NT2/D1 (cell line): ENCODE measurements at regions not wholly inside any gene's neighbourhood (a gene's known extent, or its start where the extent isn't known, plus 50 kb on each side); places are given as distances from the start of the nearest gene placed in this dataset.
"Not testable (repeated sequence)": the region's sequence is repeated elsewhere in the genome, so short reads cannot be mapped to it uniquely, and the experiment has no call there.

Experiments
- DNase-seq: peaks from one replicate; pipeline ENCODE4 v3.0.0-alpha.2; 2011; ENCODE audit warnings: low read depth, low spot score
- H3K27me3 ChIP-seq: 2 replicates; pipeline ENCODE4 v1.6.0; 2011; ENCODE audit warnings: mild to moderate bottlenecking; ENCODE audit not compliant: insufficient read length, insufficient read depth
- H3K36me3 ChIP-seq: 2 replicates; pipeline ENCODE4 v1.6.1; 2011; ENCODE audit warnings: mild to moderate bottlenecking, low read length, mixed read lengths; ENCODE audit not compliant: insufficient read depth, insufficient read length
- H3K4me1 ChIP-seq: 2 replicates; pipeline ENCODE4 v1.5.1; 2011; ENCODE audit not compliant: insufficient read depth, insufficient read length
- H3K4me3 ChIP-seq: 2 replicates; pipeline ENCODE4 v1.5.1; 2011; ENCODE audit warnings: low read depth; ENCODE audit not compliant: insufficient read length
- H3K9ac ChIP-seq: 2 replicates; pipeline ENCODE4 v1.6.0; 2011; ENCODE audit warnings: low read depth; ENCODE audit not compliant: insufficient read length
- H3K9me3 ChIP-seq: 2 replicates; pipeline ENCODE4 v1.5.1; 2011; ENCODE audit warnings: mild to moderate bottlenecking, low read length; ENCODE audit not compliant: insufficient read depth
- SUZ12 ChIP-seq: IDR thresholded peaks from 2 replicates; pipeline ENCODE4 v1.6.1; 2011; ENCODE audit not compliant: insufficient read length, insufficient read depth; ENCODE audit errors: extremely low read depth
- YY1 ChIP-seq: IDR thresholded peaks from 2 replicates; pipeline ENCODE4 v1.6.1; 2011; ENCODE audit not compliant: insufficient read length, insufficient read depth
- ZNF274 ChIP-seq: IDR thresholded peaks from 2 replicates; pipeline ENCODE4 v1.6.1; 2011; ENCODE audit warnings: mild to moderate bottlenecking, low read depth, low read length

- Histone ChIP-seq H3K4me1 (no peaks in the 10 kb centered on the region), H3K9ac (no peak overlapping the region), H3K9me3 (no peaks in the 10 kb centered on the region), H3K36me3 (no peaks in the 10 kb centered on the region), H3K27me3 (no peaks in the 10 kb centered on the region), H3K4me3 (no peak overlapping the region)
- no peak for DNase-seq
- TF ChIP-seq YY1 = no peak
- TF ChIP-seq SUZ12 = no peak
Measured at GRCh38 chr3:74921676-74922075, 307.2 kb upstream of the CNTN3 start.

DNA sequence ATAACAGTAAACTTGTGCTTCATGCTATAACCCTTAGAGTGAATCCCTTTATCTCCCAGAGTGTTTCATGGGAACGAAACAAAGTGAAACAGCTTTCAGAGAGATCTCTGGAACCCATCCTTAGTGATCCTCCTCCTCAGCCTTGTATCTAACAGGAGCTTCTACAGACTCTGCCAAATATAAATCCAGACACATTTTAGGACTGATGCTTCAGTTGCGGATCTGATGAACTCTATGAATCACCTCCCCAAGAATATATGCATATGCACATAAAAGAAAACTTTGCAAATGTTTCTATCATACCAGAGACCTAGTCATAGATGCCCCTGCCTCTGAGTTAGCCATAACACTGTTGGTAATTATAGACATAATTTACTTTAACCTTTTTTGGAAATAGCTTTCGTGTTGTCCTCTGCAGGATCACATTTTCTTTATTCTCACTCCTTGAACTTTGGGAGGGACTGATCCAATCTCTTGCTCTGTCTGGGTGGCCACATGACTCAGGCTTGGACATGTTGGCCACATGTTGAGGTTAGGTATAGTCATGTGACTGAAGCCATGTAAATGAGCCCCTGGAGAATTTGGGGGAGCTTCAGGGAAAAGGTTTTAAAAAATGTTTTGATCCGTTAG lies 306.4 kb upstream of the CNTN3 start:
- TF ChIP-seq YY1 = no peak
- TF ChIP-seq ZNF274 = no peak
- no peak for TF ChIP-seq SUZ12
- no peak for DNase-seq
- H3K4me1 ChIP-seq = no peaks in the 10 kb centered on the region
- H3K4me3 ChIP-seq = no peak overlapping the region
- H3K9ac ChIP-seq = no peak overlapping the region
- H3K36me3 ChIP-seq = no peaks in the 10 kb centered on the region
- H3K9me3 ChIP-seq = no peaks in the 10 kb centered on the region
- H3K27me3 ChIP-seq = no peaks in the 10 kb centered on the region

- DNase-seq = no peak
- no peaks in the 10 kb centered on the region for H3K27me3 ChIP-seq
- H3K4me1 ChIP-seq = no peaks in the 10 kb centered on the region
- H3K9me3 ChIP-seq = no peaks in the 10 kb centered on the region
- no peaks in the 10 kb centered on the region for H3K36me3 ChIP-seq
- no peak for TF ChIP-seq SUZ12
- TF ChIP-seq ZNF274 = no peak
- TF ChIP-seq YY1 = no peak
- H3K9ac ChIP-seq = no peak overlapping the region
- H3K4me3 ChIP-seq = no peak overlapping the region
Measured at GRCh38 chr3:74916696-74917095, 302.2 kb upstream of the CNTN3 start.

DNA sequence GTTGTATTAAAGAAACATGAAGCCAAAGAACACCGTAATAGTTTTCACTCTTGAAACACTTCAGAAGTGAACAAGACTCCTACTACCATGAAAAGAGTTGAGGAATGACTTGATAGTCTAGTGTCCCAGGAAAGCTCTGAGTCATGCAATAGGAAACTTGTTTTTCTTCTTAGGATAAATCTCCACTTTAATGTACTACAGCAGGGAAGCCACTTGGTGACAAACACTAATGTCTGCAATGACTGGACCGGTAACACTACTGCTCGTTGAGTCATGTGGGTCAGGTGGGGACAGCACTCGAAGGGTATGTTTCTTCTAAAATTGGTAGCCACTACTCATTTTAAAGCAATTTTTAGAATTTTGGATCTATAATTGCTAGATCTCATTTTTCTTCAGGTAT lies 291.7 kb upstream of the CNTN3 start:
- no peaks in the 10 kb centered on the region for H3K9me3 ChIP-seq
- no peak for DNase-seq
- TF ChIP-seq ZNF274 (no peak), YY1 (no peak), SUZ12 (no peak)
- no peaks in the 10 kb centered on the region for H3K4me1 ChIP-seq
- no peaks in the 10 kb centered on the region for H3K27me3 ChIP-seq
- H3K36me3 ChIP-seq = no peaks in the 10 kb centered on the region
- no peak overlapping the region for H3K4me3 ChIP-seq
- H3K9ac ChIP-seq = no peak overlapping the region

GRCh38 chr3:74905478-74905877 lies 291.0 kb upstream of the CNTN3 start:
- no peaks in the 10 kb centered on the region for H3K4me1 ChIP-seq
- TF ChIP-seq ZNF274 = no peak

DNA sequence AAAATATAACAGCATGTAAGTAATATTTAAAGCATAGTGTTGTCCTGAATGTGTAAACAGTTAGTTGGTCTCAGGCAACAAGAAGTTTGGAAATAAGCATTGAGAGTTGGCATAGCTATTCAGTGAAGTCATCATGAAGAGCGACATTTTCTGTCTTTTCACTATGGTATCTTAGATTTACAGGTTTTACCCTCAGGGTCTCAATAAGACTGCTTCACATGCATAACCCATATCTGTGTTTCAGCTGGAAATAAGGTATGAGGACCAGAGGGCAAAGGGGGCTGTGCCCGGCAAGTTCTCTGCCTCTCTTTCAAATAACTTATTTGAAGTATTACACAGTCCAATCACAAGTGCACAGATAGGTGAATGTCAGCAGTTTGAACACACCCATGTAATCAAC lies 290.2 kb upstream of the CNTN3 start:
- no peak overlapping the region for H3K9ac ChIP-seq
- H3K4me1 ChIP-seq = no peaks in the 10 kb centered on the region
- no peak overlapping the region for H3K4me3 ChIP-seq
- no peaks in the 10 kb centered on the region for H3K9me3 ChIP-seq
- no peaks in the 10 kb centered on the region for H3K27me3 ChIP-seq
- H3K36me3 ChIP-seq = no peaks in the 10 kb centered on the region
- DNase-seq = no peak
- TF ChIP-seq ZNF274 (no peak), YY1 (no peak), SUZ12 (no peak)

More at GRCh38 chr3:74905478-74905877, 291.0 kb upstream of the CNTN3 start:
- H3K36me3 ChIP-seq = no peaks in the 10 kb centered on the region
- no peak overlapping the region for H3K4me3 ChIP-seq
- H3K27me3 ChIP-seq = no peaks in the 10 kb centered on the region
- H3K9ac ChIP-seq = no peak overlapping the region
- H3K9me3 ChIP-seq = no peaks in the 10 kb centered on the region
- DNase-seq = no peak

- DNase-seq, H3K4me3 ChIP-seq, H3K9me3 ChIP-seq, H3K4me1 ChIP-seq, H3K36me3 ChIP-seq, H3K9ac ChIP-seq, H3K27me3 ChIP-seq: not testable (repeated sequence)
Measured at GRCh38 chr3:74899796-74900516, 285.5 kb upstream of the CNTN3 start.
